GM12864 (cell line): ENCODE measurements at regions not wholly inside any gene's neighbourhood (a gene's known extent, or its start where the extent isn't known, plus 50 kb on each side); places are given as distances from the start of the nearest gene placed in this dataset.

Experiments used
- DNase-seq: peaks from one replicate; pipeline ENCODE4 v3.0.0-alpha.2; 2011; ENCODE audit warnings: low read depth
- H3K4me3 ChIP-seq: 2 replicates; pipeline ENCODE4 v1.5.1; 2011; ENCODE audit warnings: mild to moderate bottlenecking, low read depth, low read length, control low read depth
- TF ChIP-seq, protein P1 (sequence below): IDR thresholded peaks from 2 replicates; pipeline ENCODE4 v1.5.1; 2011; ENCODE audit warnings: low read depth, mild to moderate bottlenecking, moderate library complexity, low read length, control low read depth, inconsistent platforms; ENCODE audit errors: missing control alignments

DNA sequence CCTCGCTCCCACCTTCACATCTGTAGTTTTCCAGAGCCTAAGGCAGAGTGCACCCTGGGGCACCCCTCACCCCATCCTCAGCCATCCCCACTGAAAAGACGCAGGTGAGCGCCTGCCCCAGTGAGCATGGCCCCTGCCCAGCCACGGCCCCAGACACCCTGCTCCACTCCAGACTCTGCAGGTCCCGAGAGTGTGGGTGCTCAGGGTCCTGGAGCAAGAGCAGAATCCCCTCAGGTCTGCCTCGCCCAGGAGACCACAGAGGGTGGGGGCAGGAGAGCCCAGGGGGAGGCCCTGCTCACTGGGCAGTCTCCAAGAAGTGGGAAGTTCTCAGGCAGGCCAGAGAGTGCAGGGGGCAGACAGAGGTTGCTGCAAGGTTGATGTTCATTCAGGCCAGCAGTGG, 158.6 kb upstream of the PPP1R26 start:
- TF ChIP-seq, protein P1, sequence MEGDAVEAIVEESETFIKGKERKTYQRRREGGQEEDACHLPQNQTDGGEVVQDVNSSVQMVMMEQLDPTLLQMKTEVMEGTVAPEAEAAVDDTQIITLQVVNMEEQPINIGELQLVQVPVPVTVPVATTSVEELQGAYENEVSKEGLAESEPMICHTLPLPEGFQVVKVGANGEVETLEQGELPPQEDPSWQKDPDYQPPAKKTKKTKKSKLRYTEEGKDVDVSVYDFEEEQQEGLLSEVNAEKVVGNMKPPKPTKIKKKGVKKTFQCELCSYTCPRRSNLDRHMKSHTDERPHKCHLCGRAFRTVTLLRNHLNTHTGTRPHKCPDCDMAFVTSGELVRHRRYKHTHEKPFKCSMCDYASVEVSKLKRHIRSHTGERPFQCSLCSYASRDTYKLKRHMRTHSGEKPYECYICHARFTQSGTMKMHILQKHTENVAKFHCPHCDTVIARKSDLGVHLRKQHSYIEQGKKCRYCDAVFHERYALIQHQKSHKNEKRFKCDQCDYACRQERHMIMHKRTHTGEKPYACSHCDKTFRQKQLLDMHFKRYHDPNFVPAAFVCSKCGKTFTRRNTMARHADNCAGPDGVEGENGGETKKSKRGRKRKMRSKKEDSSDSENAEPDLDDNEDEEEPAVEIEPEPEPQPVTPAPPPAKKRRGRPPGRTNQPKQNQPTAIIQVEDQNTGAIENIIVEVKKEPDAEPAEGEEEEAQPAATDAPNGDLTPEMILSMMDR = no peak
- H3K4me3 ChIP-seq = no peak overlapping the region
- DNase-seq = no peak

DNA sequence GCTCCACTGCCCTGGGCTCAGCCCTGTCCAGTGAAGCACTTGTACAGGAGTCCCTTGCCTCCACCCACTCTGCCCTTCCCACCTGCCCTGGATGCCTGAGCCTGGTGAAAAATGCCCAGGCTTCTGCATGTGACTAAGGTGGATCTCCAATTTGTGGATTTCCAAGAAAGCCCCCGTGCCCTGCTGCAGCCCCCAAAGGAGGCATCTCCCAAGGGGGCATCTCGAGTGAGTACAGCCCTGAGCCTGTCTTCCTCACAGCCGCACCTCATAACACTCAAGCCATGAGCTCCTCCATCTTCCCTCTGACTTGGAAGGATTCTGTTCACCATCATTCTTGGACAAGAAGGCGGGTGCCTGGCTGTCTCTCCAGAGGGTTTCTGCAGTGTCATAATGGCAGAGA, 158.0 kb upstream of the PPP1R26 start:
- TF ChIP-seq, protein P1 = no peak
- H3K4me3 ChIP-seq = no peak overlapping the region
- no peak for DNase-seq

DNA sequence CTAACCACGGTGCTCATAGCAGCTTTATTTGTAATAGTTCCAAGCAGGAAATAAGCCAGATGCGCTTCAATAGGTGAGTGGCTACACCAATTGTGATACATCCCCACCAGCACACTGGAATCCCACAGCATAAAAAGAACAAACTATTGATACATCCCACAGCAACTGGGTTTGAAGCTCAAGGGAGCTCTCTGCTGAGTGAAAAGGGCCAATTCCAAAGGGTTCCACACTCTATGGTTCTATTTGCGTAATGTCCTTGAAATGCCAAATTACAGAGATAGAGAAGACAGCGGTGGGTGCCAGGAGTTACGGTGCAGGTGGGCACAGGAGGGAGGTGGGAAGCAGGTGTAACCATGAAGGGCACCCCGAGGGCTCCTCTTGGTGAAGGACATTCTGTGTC, 155.3 kb upstream of the PPP1R26 start:
- TF ChIP-seq, protein P1 = no peak
- no peak overlapping the region for H3K4me3 ChIP-seq
- DNase-seq = no peak

DNA sequence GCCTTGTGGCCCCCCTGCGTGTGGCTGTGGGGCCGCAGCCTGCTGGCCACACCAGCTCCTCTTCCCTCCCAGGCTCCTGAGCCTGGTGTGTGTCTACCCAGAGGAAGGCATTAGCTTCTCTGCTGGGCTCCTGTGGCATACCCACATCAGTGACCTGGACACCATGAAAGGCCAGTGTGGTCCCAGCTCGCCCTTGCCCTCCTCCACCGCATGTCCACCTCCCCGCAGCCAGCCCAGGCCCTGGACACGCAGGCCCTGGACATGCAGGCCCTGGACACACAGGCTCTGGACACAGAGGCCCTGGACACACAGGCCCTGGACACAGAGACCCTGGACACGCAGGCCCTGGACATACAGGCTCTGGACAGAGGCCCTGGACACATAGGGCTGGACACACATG, 153.4 kb upstream of the PPP1R26 start:
- no peak overlapping the region for H3K4me3 ChIP-seq
- DNase-seq = no peak
- TF ChIP-seq, protein P1 = no peak

DNA sequence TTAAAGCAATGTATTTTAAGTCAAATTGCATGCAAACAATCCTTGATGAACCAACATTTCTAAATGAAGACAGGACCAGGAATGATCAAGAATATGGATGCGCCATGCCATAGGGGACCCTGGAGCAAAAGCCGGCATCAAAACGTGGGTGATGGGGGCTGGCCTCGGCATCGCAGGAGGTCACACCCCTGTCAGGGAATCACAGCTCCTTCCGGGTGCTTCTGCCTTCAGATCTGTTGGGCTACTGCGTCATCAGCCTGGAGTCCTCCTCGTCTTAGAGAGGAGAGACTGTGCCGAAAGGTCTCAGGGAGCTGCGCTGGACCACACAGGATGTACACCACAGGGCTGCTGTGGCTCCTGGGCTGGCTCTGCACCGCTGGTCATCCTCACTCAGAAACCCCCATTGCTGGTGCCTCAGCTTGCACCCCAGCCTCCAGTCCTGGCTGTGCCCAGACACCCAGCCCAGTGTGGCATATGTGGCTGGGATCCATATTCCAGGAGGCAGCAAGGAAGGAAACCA, 152.9 kb upstream of the PPP1R26 start:
- no peak overlapping the region for H3K4me3 ChIP-seq
- TF ChIP-seq, protein P1 = no peak
- no peak for DNase-seq

DNA sequence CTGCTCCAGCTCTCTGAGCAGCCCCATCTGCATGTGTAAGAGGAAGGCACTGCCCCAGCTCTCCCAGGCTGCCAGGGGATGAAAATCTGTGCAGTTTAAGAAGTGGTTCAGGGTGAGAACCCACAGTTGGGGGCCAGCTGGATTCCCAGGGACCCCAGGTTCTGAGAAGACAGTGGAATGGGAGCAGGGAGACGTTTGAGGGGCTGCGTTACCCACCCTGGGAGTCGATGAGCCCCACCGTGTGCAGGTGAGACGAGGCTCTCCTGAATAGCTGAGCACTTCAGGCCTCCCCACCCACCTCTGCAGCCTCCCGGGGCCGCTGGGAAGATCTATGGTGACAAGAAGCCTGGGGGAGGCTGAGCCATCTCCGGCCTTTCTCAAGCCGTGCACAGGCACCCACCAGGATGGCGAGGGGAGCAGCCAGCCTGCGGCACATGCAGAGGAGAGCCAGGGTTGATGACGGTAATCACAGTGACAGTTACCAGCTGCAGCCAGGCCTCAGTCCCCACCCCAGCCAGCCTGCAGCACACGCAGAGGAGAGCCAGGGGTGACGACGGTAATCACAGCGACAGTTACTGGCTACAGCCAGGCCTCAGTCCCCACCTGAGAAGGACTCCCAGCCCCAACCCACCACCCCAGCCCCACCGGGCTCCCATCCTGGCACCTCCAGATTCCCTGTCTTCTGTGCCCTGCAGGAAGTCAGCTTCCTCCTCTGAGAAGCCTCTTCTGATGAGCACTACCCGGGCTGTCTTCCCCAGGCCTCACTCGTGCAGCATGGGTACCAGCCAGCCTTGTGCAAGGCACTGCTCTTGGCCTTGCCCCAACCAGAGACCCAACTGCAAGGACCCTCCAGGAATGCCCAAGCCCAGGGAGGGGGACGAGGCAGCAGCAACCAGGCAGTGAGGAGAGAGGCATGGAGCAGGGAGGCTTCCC, 150.8 kb upstream of the PPP1R26 start:
- no peak overlapping the region for H3K4me3 ChIP-seq
- DNase-seq = no peak

More for the DNA sequence above, 150.8 kb upstream of the PPP1R26 start:
- TF ChIP-seq, protein P1 = no peak
